Lower lobe of right lung (tissue), 2 donors: ENCODE measurements at regions not wholly inside any gene's neighbourhood (a gene's known extent, or its start where the extent isn't known, plus 50 kb on each side); places are given as distances from the start of the nearest gene placed in this dataset.

Experiments used
- ATAC-seq, 2 donors: fragments of 200-7000 bp; cut with Tn5 transposase; one replicate each; pipeline ENCODE4 v1.9.1; 2020 to 2022; ENCODE audit warnings: mild to moderate bottlenecking in 2 of 2, moderate library complexity in 2 of 2
- DNase-seq: peaks from one replicate; pipeline ENCODE4 v3.0.0-alpha.2; 2020
- H3K27ac ChIP-seq: fragments of 200-600 bp; one replicate; pipeline ENCODE4 v1.8.0; 2022
- H3K27me3 ChIP-seq: fragments of 200-600 bp; one replicate; pipeline ENCODE4 v1.8.0; 2022; ENCODE audit warnings: low read depth
- H3K36me3 ChIP-seq: fragments of 200-600 bp; one replicate; pipeline ENCODE4 v1.8.0; 2022; ENCODE audit warnings: mild to moderate bottlenecking
- H3K4me1 ChIP-seq: fragments of 200-600 bp; one replicate; pipeline ENCODE4 v1.8.0; 2022
- H3K4me3 ChIP-seq: fragments of 200-600 bp; one replicate; pipeline ENCODE4 v1.8.0; 2022; ENCODE audit warnings: mild to moderate bottlenecking
- H3K9me3 ChIP-seq: fragments of 200-600 bp; one replicate; pipeline ENCODE4 v1.8.0; 2022
- CTCF ChIP-seq: fragments of 200-600 bp; IDR thresholded peaks from one replicate; pipeline ENCODE4 v1.8.0; 2022; ENCODE audit warnings: antibody characterized with exemption, mild to moderate bottlenecking
- intact Hi-C: fragments of 100-400 bp; cut with DNase I; formaldehyde crosslinking; loops from one replicate; pipeline ENCODE4 v1.11.0; 2022
- donor health status: DM: no; HTN: yes; CAD: no; lungs with severe emphysema.

DNA sequence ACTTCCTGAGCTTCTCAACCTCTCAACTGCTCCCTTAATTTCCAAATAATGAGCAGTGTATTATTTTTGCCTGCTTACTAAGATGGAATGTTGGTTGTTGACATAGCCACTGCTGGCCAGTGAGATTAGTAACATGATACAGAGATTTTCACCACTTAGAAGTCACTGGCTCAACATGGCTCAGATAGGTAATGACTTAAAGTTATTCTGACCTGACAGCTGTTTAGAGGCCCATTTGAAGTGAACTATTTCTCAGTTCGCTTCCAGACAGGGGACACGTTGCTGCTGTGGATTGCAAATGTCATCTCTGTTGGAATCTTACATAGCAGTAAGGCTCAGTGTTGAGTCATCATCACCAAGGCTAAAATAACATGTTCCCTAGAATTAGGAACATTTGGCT is 490.2 kb downstream of the TLE4 start:
- intact Hi-C loops = no loop called here
- no peak for DNase-seq
- Histone ChIP-seq H3K9me3 (peaks cover 5% of the 10 kb centered on the region), H3K36me3 (no peaks in the 10 kb centered on the region), H3K4me3 (no peak overlapping the region), H3K27me3 (no peaks in the 10 kb centered on the region), H3K4me1 (no peaks in the 10 kb centered on the region), H3K27ac (no peak overlapping the region)
- no peak for ATAC-seq
- TF ChIP-seq CTCF = no peak

GRCh38 chr9:80061096-80061495 is 489.3 kb downstream of the TLE4 start:
- DNase-seq (no peak), ATAC-seq (no peak)
- no peak overlapping the region for H3K4me3 ChIP-seq
- no peaks in the 10 kb centered on the region for H3K36me3 ChIP-seq
- intact Hi-C loops = no loop called here
- no peak overlapping the region for H3K27ac ChIP-seq
- no peaks in the 10 kb centered on the region for H3K4me1 ChIP-seq
- peaks cover 5% of the 10 kb centered on the region for H3K9me3 ChIP-seq
- no peak for TF ChIP-seq CTCF
- no peaks in the 10 kb centered on the region for H3K27me3 ChIP-seq

DNA sequence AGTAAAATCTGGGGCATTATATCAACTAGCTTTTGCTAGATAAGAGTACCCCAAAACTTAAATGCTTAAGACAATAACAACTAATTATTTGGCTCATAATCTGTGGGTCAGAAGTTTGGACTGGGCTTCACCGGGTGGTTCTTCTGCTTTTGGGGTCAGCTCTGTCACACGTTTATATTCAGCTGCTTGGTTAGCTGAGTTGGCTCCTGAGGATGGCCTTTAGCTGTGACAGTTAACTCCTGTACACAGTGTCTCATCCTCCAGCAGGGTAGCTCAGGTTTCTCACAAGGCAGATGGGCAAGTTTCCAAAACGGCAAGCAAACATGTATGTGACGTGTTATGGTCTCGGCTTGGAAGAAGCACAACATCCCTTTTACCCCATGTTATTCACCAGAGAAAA is 488.2 kb downstream of the TLE4 start:
- Histone ChIP-seq H3K9me3 (peaks cover 5% of the 10 kb centered on the region), H3K27ac (no peak overlapping the region), H3K4me3 (no peak overlapping the region), H3K27me3 (no peaks in the 10 kb centered on the region), H3K4me1 (no peaks in the 10 kb centered on the region), H3K36me3 (no peaks in the 10 kb centered on the region)
- no peak for ATAC-seq
- intact Hi-C loops = no loop called here
- DNase-seq = no peak
- TF ChIP-seq CTCF = no peak

- Histone ChIP-seq H3K4me1 (no peaks in the 10 kb centered on the region), H3K27me3 (no peaks in the 10 kb centered on the region)
Observed at GRCh38 chr9:80059191-80059590, 487.4 kb downstream of the TLE4 start.

GRCh38 chr9:80052830-80053229 is 481.1 kb downstream of the TLE4 start:
- H3K9me3 ChIP-seq = peaks cover 9% of the 10 kb centered on the region
- ATAC-seq (no peak), DNase-seq (no peak)
- H3K4me3 ChIP-seq = no peak overlapping the region
- H3K27ac ChIP-seq = no peak overlapping the region
- peaks cover 6% of the 10 kb centered on the region for H3K4me1 ChIP-seq
- H3K27me3 ChIP-seq = no peaks in the 10 kb centered on the region
- TF ChIP-seq CTCF = no peak
- no peaks in the 10 kb centered on the region for H3K36me3 ChIP-seq
- intact Hi-C loops = no loop called here

More at GRCh38 chr9:80059191-80059590, 487.4 kb downstream of the TLE4 start:
- Histone ChIP-seq H3K36me3 (no peaks in the 10 kb centered on the region), H3K27ac (no peak overlapping the region), H3K4me3 (no peak overlapping the region), H3K9me3 (peaks cover 5% of the 10 kb centered on the region)
- no peak for TF ChIP-seq CTCF
- DNase-seq (no peak), ATAC-seq (no peak)
- intact Hi-C loops = no loop called here
